SK-N-SH (cell line): ENCODE measurements at regions not wholly inside any gene's neighbourhood (a gene's known extent, or its start where the extent isn't known, plus 50 kb on each side); places are given as distances from the start of the nearest gene placed in this dataset.

Experiments used
- CTCF ChIA-PET: fragments of 300-600, 350-600 bp; formaldehyde crosslinking; extraction: SDS; loops from one replicate; lab custom pipeline; 2021; lab: Yijun Ruan, JAX
- POLR2A ChIA-PET: fragments of 350-600 bp; sonication (Branson Sonifier 250); formaldehyde crosslinking; extraction: SDS; loops from one replicate; lab custom pipeline; 2020; ENCODE audit warnings: antibody characterized with exemption, inconsistent platforms; lab: Yijun Ruan, JAX
- DNase-seq: peaks from one replicate; pipeline ENCODE4 v3.0.0; 2012
- H2AFZ ChIP-seq: fragments of 200-600 bp; sonication (generic); 2 replicates; pipeline ENCODE4 v1.8.1; 2016; ENCODE audit warnings: antibody characterized with exemption, mild to moderate bottlenecking, low read depth
- H3F3A ChIP-seq: fragments of 200-600 bp; sonication (generic); replicated peaks from 2 replicates; pipeline ENCODE3; 2016; ENCODE audit warnings: antibody characterized with exemption, mild to moderate bottlenecking; ENCODE audit not compliant: insufficient read depth
- H3K27ac ChIP-seq, 2 experiments: fragments of 200-500 bp in 1 of 2; fragments of 200-600 bp in 1 of 2; sonication (Bioruptor generic) in 1 of 2; sonication (generic), shearing (Covaris generic) in 1 of 2; 2 replicates each; pipeline versions ENCODE4 v1.5.1 to v1.6.1; 2014 to 2016; ENCODE audit warnings: low read depth in 2 of 2, inconsistent platforms in 1 of 2, low read length in 1 of 2, mild to moderate bottlenecking in 1 of 2, mixed read lengths in 1 of 2
- H3K27me3 ChIP-seq: fragments of 200-600 bp; sonication (generic), shearing (Covaris generic); 2 replicates; pipeline ENCODE4 v1.6.1; 2016; ENCODE audit warnings: mixed run types; ENCODE audit not compliant: insufficient read depth
- H3K36me3 ChIP-seq, 2 experiments: fragments of 200-500 bp in 1 of 2; fragments of 200-600 bp in 1 of 2; sonication (Bioruptor generic) in 1 of 2; sonication (generic) in 1 of 2; replicated peaks in 1 of 2; 2 replicates each; pipeline versions ENCODE3 to v1.5.1; 2014 to 2016; ENCODE audit warnings: low read length in 1 of 2, mild to moderate bottlenecking in 1 of 2; ENCODE audit not compliant: insufficient read depth in 2 of 2, control insufficient read depth in 1 of 2
- H3K4me1 ChIP-seq, 2 experiments: fragments of 200-500 bp in 1 of 2; fragments of 200-600 bp in 1 of 2; sonication (Bioruptor generic) in 1 of 2; sonication (generic), shearing (Covaris generic) in 1 of 2; 2 replicates each; pipeline versions ENCODE4 v1.5.1 to v1.6.1; 2014 to 2016; ENCODE audit warnings: low read depth in 1 of 2, low read length in 1 of 2, mixed run types in 1 of 2; ENCODE audit not compliant: insufficient read depth in 2 of 2, control insufficient read depth in 1 of 2
- H3K4me2 ChIP-seq: fragments of 200-600 bp; sonication (generic), shearing (Covaris generic); 2 replicates; pipeline ENCODE4 v1.6.1; 2017; ENCODE audit warnings: mixed run types
- H3K4me3 ChIP-seq, 2 experiments: fragments of 200-500 bp in 1 of 2; fragments of 200-600 bp in 1 of 2; sonication (Bioruptor generic) in 1 of 2; sonication (generic), shearing (Covaris generic) in 1 of 2; 2 replicates each; pipeline versions ENCODE4 v1.5.1 to v1.8.1; 2014 to 2016; ENCODE audit warnings: low read depth in 2 of 2, inconsistent platforms in 1 of 2, low read length in 1 of 2, mild to moderate bottlenecking in 1 of 2, mixed read lengths in 1 of 2, moderate library complexity in 1 of 2
- H3K79me2 ChIP-seq: fragments of 200-600 bp; sonication (generic); 2 replicates; pipeline ENCODE4 v1.8.1; 2017; ENCODE audit warnings: mild to moderate bottlenecking; ENCODE audit not compliant: insufficient read depth
- H3K9ac ChIP-seq: fragments of 200-600 bp; sonication (generic); 2 replicates; pipeline ENCODE4 v1.6.1; 2017; ENCODE audit warnings: mixed run types
- H3K9me2 ChIP-seq: fragments of 200-600 bp; sonication (generic); 2 replicates; pipeline ENCODE4 v1.6.1; 2017; ENCODE audit warnings: mixed run types
- H3K9me3 ChIP-seq: fragments of 200-600 bp; sonication (generic); 2 replicates; pipeline ENCODE4 v1.6.1; 2017; ENCODE audit warnings: mixed run types, mild to moderate bottlenecking, moderate library complexity
- H4K20me1 ChIP-seq: fragments of 200-600 bp; sonication (generic); 2 replicates; pipeline ENCODE4 v1.6.1; 2017; ENCODE audit warnings: mild to moderate bottlenecking, mixed run types; ENCODE audit not compliant: insufficient read depth
- CTCF ChIP-seq: fragments of 200-600 bp; sonication (generic); IDR thresholded peaks from 2 replicates; pipeline ENCODE4 v1.6.1; 2017; ENCODE audit warnings: antibody characterized with exemption, mild to moderate bottlenecking, moderate library complexity
- FOXM1 ChIP-seq: IDR thresholded peaks from 2 replicates; pipeline ENCODE4 v1.4.0; 2012; ENCODE audit warnings: low read depth, mild to moderate bottlenecking
- JUND ChIP-seq: IDR thresholded peaks from 2 replicates; pipeline ENCODE4 v1.4.0; 2012
- MXI1 ChIP-seq: IDR thresholded peaks from 2 replicates; pipeline ENCODE4 v1.6.1; 2012; ENCODE audit warnings: mild to moderate bottlenecking, low read depth, low read length, improper control_type of control experiment
- NRF1 ChIP-seq: IDR thresholded peaks from 2 replicates; pipeline ENCODE4 v1.6.1; 2012; ENCODE audit warnings: low read depth, mild to moderate bottlenecking, low read length
- PBX3 ChIP-seq: IDR thresholded peaks from 2 replicates; pipeline ENCODE4; 2012
- POLR2AphosphoS5 ChIP-seq: IDR thresholded peaks from 2 replicates; pipeline ENCODE4 v1.6.1; 2012; ENCODE audit warnings: low read depth, low read length
- RCOR1 ChIP-seq: fragments of 150-350 bp; IDR thresholded peaks from 2 replicates; pipeline ENCODE4 v1.6.1; 2017; ENCODE audit warnings: antibody characterized with exemption, low read length
- SIN3A ChIP-seq: IDR thresholded peaks from 2 replicates; pipeline ENCODE4 v1.6.1; 2012; ENCODE audit warnings: low read depth, mild to moderate bottlenecking, low read length, moderate library complexity, borderline replicate concordance
- SMC3 ChIP-seq: IDR thresholded peaks from 2 replicates; pipeline ENCODE4 v1.6.1; 2012; ENCODE audit warnings: low read depth, low read length, improper control_type of control experiment
- TAF1 ChIP-seq: IDR thresholded peaks from 2 replicates; pipeline ENCODE4 v1.6.1; 2012; ENCODE audit warnings: low read depth, mild to moderate bottlenecking, low read length, moderate library complexity, borderline replicate concordance
- USF2 ChIP-seq: fragments of 150-350 bp; IDR thresholded peaks from 2 replicates; pipeline ENCODE4 v1.6.1; 2017; ENCODE audit warnings: antibody characterized with exemption, low read length, low read depth, borderline replicate concordance
- WGBS: methylation state at CpG from one replicate; pipeline ENCODE4 v1.1.6; 2017; ENCODE audit warnings: low lambda C conversion rate; 5-methylcytosine and 5-hydroxymethylcytosine counted together

- TF ChIP-seq PBX3, result no peak
- no peak for TF ChIP-seq JUND
- no peak for TF ChIP-seq TAF1
- TF ChIP-seq, all 33 proteins: peak for 0
Measured at GRCh38 chr1:82844911-82845827, 1044.4 kb downstream of the ADGRL2 start (continued).

GRCh38 chr1:82844447-82844846 lies 1043.7 kb downstream of the ADGRL2 start:
- Histone ChIP-seq H3K4me1 (no peaks in the 10 kb centered on the region; a peak in 1 of 4 replicates), H2AFZ (no peak overlapping the region), H3K9me3 (no peaks in the 10 kb centered on the region), H3F3A (no peaks in the 10 kb centered on the region), H4K20me1 (no peaks in the 10 kb centered on the region), H3K9me2 (no peaks in the 10 kb centered on the region), H3K27me3 (no peaks in the 10 kb centered on the region), H3K79me2 (no peaks in the 10 kb centered on the region), H3K9ac (no peak overlapping the region), H3K4me2 (no peak overlapping the region), H3K4me3 (no peak overlapping the region), H3K27ac (no peak overlapping the region), H3K36me3 (no peaks in the 10 kb centered on the region)
- TF ChIP-seq SIN3A (no peak), FOXM1 (no peak), SMC3 (no peak), CTCF (no peak), USF2 (no peak), MXI1 (no peak), NRF1 (no peak), TAF1 (no peak), RCOR1 (no peak), POLR2AphosphoS5 (no peak)
- POLR2A ChIA-PET, result no interaction called here
- CTCF ChIA-PET, result interaction anchor here (1.0 kb wide), 1 partner anchor 9 kb away, joined by 3 read pairs; no protein-coding TSS in a partner anchor
- DNase-seq, result no peak
- WGBS, result 95% methylated on average over 2 of the region's 2 CpGs
